ENCODE measurements at regions not wholly inside any gene's neighbourhood (a gene's known extent, or its start where the extent isn't known, plus 50 kb on each side); places are given as distances from the start of the nearest gene placed in this dataset.

DNA sequence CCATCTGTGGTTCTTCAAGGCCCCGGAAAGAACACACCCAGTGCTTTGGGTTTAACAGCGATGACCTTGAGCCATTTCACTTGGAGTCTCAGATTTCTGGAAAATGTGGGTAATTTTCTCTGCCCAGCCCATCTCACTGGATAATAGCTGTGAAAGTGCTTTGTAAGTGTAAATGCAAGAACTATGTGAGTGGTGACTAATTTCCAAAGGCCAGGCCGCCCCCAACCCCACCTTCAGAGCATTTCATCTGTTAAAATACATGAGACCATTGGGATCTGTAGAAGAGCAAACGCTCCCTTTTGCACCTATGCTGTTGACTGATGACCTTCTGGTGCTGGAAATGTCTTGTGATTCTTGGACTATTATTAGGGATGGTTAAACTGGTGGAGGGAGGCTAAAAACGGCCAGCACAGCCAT, 196.8 kb upstream of the LPP start:
- Mint-ChIP-seq H3K9me3 (no peaks in the 10 kb centered on the region), H3K27ac (no peak overlapping the region), H3K27me3 (ENCODE audit: low read depth) (no peaks in the 10 kb centered on the region), H3K4me3 (no peak overlapping the region), H3K4me1 (peaks cover 4 to 5% of the 10 kb centered on the region in 2 experiments), H3K36me3 (ENCODE audit: insufficient read depth in 1 of 3, low read depth in 3 of 3) (no peaks in the 10 kb centered on the region)
- H3K4ac ChIP-seq (ENCODE audit: low read depth, low read length): no peak overlapping the region
- H3K56ac ChIP-seq (ENCODE audit: insufficient read length, low read depth, low read length): no peak overlapping the region
- no peak overlapping the region for H2BK20ac ChIP-seq (ENCODE audit: low read depth, low read length, poor library complexity, severe bottlenecking)
- no peak overlapping the region for H3K23ac ChIP-seq (ENCODE audit: insufficient read length, low read depth, low read length)
- H3K18ac ChIP-seq (ENCODE audit: insufficient read length, low read depth, low read length): no peak overlapping the region
- no peak overlapping the region for H3K4me2 ChIP-seq (ENCODE audit: insufficient read depth, insufficient read length, low read length)
- TF ChIP-seq, protein P1, sequence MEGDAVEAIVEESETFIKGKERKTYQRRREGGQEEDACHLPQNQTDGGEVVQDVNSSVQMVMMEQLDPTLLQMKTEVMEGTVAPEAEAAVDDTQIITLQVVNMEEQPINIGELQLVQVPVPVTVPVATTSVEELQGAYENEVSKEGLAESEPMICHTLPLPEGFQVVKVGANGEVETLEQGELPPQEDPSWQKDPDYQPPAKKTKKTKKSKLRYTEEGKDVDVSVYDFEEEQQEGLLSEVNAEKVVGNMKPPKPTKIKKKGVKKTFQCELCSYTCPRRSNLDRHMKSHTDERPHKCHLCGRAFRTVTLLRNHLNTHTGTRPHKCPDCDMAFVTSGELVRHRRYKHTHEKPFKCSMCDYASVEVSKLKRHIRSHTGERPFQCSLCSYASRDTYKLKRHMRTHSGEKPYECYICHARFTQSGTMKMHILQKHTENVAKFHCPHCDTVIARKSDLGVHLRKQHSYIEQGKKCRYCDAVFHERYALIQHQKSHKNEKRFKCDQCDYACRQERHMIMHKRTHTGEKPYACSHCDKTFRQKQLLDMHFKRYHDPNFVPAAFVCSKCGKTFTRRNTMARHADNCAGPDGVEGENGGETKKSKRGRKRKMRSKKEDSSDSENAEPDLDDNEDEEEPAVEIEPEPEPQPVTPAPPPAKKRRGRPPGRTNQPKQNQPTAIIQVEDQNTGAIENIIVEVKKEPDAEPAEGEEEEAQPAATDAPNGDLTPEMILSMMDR (conservative IDR thresholded peaks at IDR 0.05): no peak
- no peak for DNase-seq
- H3K14ac ChIP-seq (ENCODE audit: insufficient read depth, low read length): no peak overlapping the region
- H3K79me2 ChIP-seq (ENCODE audit: insufficient read depth, low read length): no peaks in the 10 kb centered on the region
- H3K27me3 ChIP-seq (ENCODE audit: insufficient read depth, low read length): no peaks in the 10 kb centered on the region
- H4K8ac ChIP-seq (replicated peaks; ENCODE audit: insufficient read length, low read depth, low read length): no peak overlapping the region
- H3K79me1 ChIP-seq (ENCODE audit: insufficient read depth, low read depth, low read length, poor library complexity, severe bottlenecking): no peaks in the 10 kb centered on the region
- H2AFZ ChIP-seq (ENCODE audit: low read length): no peak overlapping the region
- H3K9ac ChIP-seq (ENCODE audit: extremely low read depth, insufficient read length, low read length): no peak overlapping the region
- H2BK15ac ChIP-seq (ENCODE audit: low read depth, low read length): no peak overlapping the region
- no peak overlapping the region for H2BK12ac ChIP-seq (ENCODE audit: insufficient read length, low read depth, low read length)
- H4K20me1 ChIP-seq (ENCODE audit: control insufficient read depth, insufficient read depth, insufficient read length): no peaks in the 10 kb centered on the region
- H4K5ac ChIP-seq (ENCODE audit: insufficient read length, low read depth, low read length): no peak overlapping the region
- H3T11ph ChIP-seq (ENCODE audit: low read length): no peak overlapping the region
- no CpG with 5 or more reads among the region's 5 CpGs for WGBS (ENCODE audit: extremely low coverage, insufficient read length, low lambda C conversion rate)
- H2BK120ac ChIP-seq (ENCODE audit: low read depth, low read length, poor library complexity, severe bottlenecking): no peak overlapping the region
- no peak overlapping the region for H2BK5ac ChIP-seq (ENCODE audit: insufficient read length, low read length)
- H3K4me1 ChIP-seq (ENCODE audit: insufficient read depth, low read length): no peaks in the 10 kb centered on the region; the same call in 1 of the 2 replicates
- no peak overlapping the region for H2AK5ac ChIP-seq (ENCODE audit: insufficient read length, low read length)
- H3K27ac ChIP-seq (ENCODE audit: insufficient read length, low read depth, low read length): no peak overlapping the region
- H3K23me2 ChIP-seq (ENCODE audit: insufficient read length, low read depth, low read length, poor library complexity, severe bottlenecking): no peaks in the 10 kb centered on the region
- H4K91ac ChIP-seq (ENCODE audit: insufficient read length, low read depth, low read length): no peak overlapping the region
- no peaks in the 10 kb centered on the region for H3K9me3 ChIP-seq (ENCODE audit: control insufficient read depth, low read depth, low read length)

Data from H9 (cell line).